ENCODE measurements at regions not wholly inside any gene's neighbourhood (a gene's known extent, or its start where the extent isn't known, plus 50 kb on each side); places are given as distances from the start of the nearest gene placed in this dataset.

DNA sequence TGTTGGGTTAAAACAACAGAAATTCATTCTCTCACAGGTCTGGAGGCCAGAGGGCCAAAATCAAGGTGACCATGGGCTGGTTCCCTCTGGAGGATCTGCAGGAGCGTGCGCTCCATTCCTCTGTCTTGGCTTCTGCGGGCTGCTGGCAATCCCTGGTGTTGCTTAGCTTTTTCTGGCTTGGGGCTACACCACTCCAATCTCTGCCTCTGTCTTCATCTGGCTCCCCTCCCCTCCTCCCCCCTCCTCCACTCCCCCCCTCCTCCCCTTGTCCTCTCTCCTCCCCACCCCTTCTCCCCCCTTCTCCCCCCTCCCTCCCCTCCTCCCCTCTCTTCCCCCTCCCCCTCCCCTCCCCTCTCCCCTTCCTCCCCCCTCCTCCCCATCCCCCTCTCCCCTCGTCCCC is 321.3 kb upstream of the ARID1B start:
- TF ChIP-seq, protein P1, sequence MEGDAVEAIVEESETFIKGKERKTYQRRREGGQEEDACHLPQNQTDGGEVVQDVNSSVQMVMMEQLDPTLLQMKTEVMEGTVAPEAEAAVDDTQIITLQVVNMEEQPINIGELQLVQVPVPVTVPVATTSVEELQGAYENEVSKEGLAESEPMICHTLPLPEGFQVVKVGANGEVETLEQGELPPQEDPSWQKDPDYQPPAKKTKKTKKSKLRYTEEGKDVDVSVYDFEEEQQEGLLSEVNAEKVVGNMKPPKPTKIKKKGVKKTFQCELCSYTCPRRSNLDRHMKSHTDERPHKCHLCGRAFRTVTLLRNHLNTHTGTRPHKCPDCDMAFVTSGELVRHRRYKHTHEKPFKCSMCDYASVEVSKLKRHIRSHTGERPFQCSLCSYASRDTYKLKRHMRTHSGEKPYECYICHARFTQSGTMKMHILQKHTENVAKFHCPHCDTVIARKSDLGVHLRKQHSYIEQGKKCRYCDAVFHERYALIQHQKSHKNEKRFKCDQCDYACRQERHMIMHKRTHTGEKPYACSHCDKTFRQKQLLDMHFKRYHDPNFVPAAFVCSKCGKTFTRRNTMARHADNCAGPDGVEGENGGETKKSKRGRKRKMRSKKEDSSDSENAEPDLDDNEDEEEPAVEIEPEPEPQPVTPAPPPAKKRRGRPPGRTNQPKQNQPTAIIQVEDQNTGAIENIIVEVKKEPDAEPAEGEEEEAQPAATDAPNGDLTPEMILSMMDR (conservative IDR thresholded peaks at IDR 0.05): no peak
- no peak for DNase-seq (ENCODE audit: low read depth, low spot score)
- H3K4me1 Mint-ChIP-seq: no peaks in the 10 kb centered on the region
- H3K27ac Mint-ChIP-seq (ENCODE audit: unreplicated experiment): no peak overlapping the region
- H3K4me3 Mint-ChIP-seq: no peak overlapping the region
- H3K9me3 Mint-ChIP-seq: no peaks in the 10 kb centered on the region
- no peaks in the 10 kb centered on the region for H3K27me3 Mint-ChIP-seq (ENCODE audit: low read depth)
- no peaks in the 10 kb centered on the region for H3K36me3 Mint-ChIP-seq (ENCODE audit: low read depth)

DNA sequence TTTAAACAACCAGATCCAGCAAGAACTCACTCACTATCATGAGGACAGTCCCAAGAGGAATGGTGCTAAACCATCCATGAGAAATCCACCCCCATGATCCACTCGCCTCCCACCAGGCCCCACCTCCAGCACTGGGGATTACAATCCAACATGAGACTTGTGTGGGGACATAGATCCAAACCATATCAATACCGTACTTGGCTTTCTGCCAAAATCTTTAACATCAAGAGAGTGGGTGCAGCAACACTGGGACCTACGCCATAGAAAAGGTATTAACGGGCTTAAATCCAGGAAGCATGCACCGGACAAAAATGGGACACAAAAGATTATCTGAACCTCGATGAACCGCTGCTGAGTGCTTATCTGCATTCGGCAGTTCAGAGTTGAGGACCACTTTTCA is 322.3 kb upstream of the ARID1B start:
- Mint-ChIP-seq H3K36me3 (ENCODE audit: low read depth) (no peaks in the 10 kb centered on the region), H3K27ac (ENCODE audit: unreplicated experiment) (no peak overlapping the region), H3K4me3 (no peak overlapping the region), H3K4me1 (no peaks in the 10 kb centered on the region), H3K9me3 (no peaks in the 10 kb centered on the region), H3K27me3 (ENCODE audit: low read depth) (no peaks in the 10 kb centered on the region)
- TF ChIP-seq, protein P1 (conservative IDR thresholded peaks at IDR 0.05): no peak
- no peak for DNase-seq (ENCODE audit: low read depth, low spot score)

GRCh38 chr6:156451726-156452125 is 325.5 kb upstream of the ARID1B start:
- TF ChIP-seq, protein P1 (conservative IDR thresholded peaks at IDR 0.05): no peak
- Mint-ChIP-seq H3K27me3 (ENCODE audit: low read depth) (no peaks in the 10 kb centered on the region), H3K27ac (ENCODE audit: unreplicated experiment) (no peak overlapping the region), H3K9me3 (no peaks in the 10 kb centered on the region), H3K4me1 (no peaks in the 10 kb centered on the region), H3K36me3 (ENCODE audit: low read depth) (no peaks in the 10 kb centered on the region), H3K4me3 (no peak overlapping the region)
- no peak for DNase-seq (ENCODE audit: low read depth, low spot score)

DNA sequence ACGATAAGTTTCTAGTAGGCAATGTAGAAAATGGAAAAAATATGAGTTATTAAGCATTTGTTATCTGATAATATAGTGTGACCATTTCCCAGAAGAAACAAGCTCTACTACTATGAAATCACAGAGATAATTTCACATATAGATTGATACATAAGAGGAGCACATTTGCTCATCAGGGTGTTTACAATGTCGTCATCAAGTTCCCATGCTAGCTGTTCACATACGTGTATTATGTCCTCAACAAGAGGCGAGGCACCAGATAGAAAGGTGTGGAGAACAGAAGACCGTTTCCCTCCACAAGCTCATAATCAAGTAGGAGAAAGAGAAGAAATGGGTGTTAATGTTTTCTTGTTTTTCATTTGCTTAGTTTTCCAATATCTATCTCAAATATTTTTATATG is 326.1 kb upstream of the ARID1B start:
- Mint-ChIP-seq H3K9me3 (no peaks in the 10 kb centered on the region), H3K4me1 (no peaks in the 10 kb centered on the region), H3K36me3 (ENCODE audit: low read depth) (no peaks in the 10 kb centered on the region), H3K27me3 (ENCODE audit: low read depth) (no peaks in the 10 kb centered on the region), H3K27ac (ENCODE audit: unreplicated experiment) (no peak overlapping the region), H3K4me3 (no peak overlapping the region)
- TF ChIP-seq, protein P1 (conservative IDR thresholded peaks at IDR 0.05): no peak
- no peak for DNase-seq (ENCODE audit: low read depth, low spot score)

DNA sequence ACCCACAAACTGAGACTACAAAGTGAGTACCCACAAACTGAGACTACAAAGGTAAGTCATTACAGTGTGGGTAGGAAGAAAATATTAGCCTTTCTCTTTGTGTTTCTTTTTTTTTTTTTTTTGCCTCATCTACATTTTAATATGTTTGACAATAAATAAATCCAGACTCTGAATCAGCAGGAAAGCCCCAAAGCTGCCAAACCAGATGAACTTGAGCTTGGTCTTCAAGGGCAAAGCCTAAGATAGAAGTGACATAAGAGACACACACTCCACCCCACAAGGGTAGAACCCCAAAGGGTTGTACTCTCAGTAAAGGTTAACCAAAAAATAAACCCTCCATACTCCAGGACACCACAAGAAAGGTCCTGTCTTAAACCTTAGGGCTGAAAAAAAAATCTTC is 326.8 kb upstream of the ARID1B start:
- no peaks in the 10 kb centered on the region for H3K4me1 Mint-ChIP-seq
- TF ChIP-seq, protein P1 (conservative IDR thresholded peaks at IDR 0.05): no peak
- H3K36me3 Mint-ChIP-seq (ENCODE audit: low read depth): no peaks in the 10 kb centered on the region
- no peak for DNase-seq (ENCODE audit: low read depth, low spot score)
- H3K27me3 Mint-ChIP-seq (ENCODE audit: low read depth): no peaks in the 10 kb centered on the region
- H3K27ac Mint-ChIP-seq (ENCODE audit: unreplicated experiment): no peak overlapping the region
- H3K4me3 Mint-ChIP-seq: no peak overlapping the region
- no peaks in the 10 kb centered on the region for H3K9me3 Mint-ChIP-seq

- peaks cover 4% of the 10 kb centered on the region for H3K9me3 Mint-ChIP-seq
- no peak overlapping the region for H3K4me3 Mint-ChIP-seq
- DNase-seq (ENCODE audit: low read depth, low spot score): no peak
- no peaks in the 10 kb centered on the region for H3K4me1 Mint-ChIP-seq
- H3K27me3 Mint-ChIP-seq (ENCODE audit: low read depth): no peaks in the 10 kb centered on the region
- TF ChIP-seq, protein P1 (conservative IDR thresholded peaks at IDR 0.05): no peak
- H3K36me3 Mint-ChIP-seq (ENCODE audit: low read depth): peaks cover 2% of the 10 kb centered on the region
- H3K27ac Mint-ChIP-seq (ENCODE audit: unreplicated experiment): no peak overlapping the region
Observed at GRCh38 chr6:156449569-156449968, 327.6 kb upstream of the ARID1B start.
